Esophagus (tissue), 2 donors: ENCODE measurements at regions not wholly inside any gene's neighbourhood (a gene's known extent, or its start where the extent isn't known, plus 50 kb on each side); places are given as distances from the start of the nearest gene placed in this dataset.

Experiments used
- H3K27ac ChIP-seq, 2 donors: one replicate each; pipeline ENCODE4 v1.5.1; 2013; ENCODE audit warnings: low read depth in 2 of 2, mild to moderate bottlenecking in 2 of 2, inconsistent platforms in 1 of 2, low read length in 1 of 2, moderate library complexity in 1 of 2
- H3K27me3 ChIP-seq, 2 donors: one replicate each; pipeline ENCODE4 v1.6.1; 2013; ENCODE audit warnings: low read length in 2 of 2, control low read depth in 1 of 2, mild to moderate bottlenecking in 1 of 2; ENCODE audit not compliant: insufficient read depth in 2 of 2, control insufficient read depth in 1 of 2
- H3K36me3 ChIP-seq, 2 donors: one replicate each; pipeline ENCODE4 v1.6.1; 2013; ENCODE audit warnings: low read length in 1 of 2; ENCODE audit not compliant: control insufficient read depth in 2 of 2, insufficient read depth in 2 of 2
- H3K4me1 ChIP-seq, 2 donors: one replicate each; pipeline ENCODE4 v1.6.1; 2013; ENCODE audit warnings: low read length in 1 of 2; ENCODE audit not compliant: control insufficient read depth in 2 of 2, insufficient read depth in 2 of 2
- H3K4me3 ChIP-seq, 2 donors: one replicate each; pipeline ENCODE4 v1.5.1; 2013; ENCODE audit warnings: low read length in 2 of 2, mild to moderate bottlenecking in 2 of 2, low read depth in 1 of 2, moderate library complexity in 1 of 2
- H3K9me3 ChIP-seq, 2 donors: one replicate each; pipeline ENCODE4 v1.6.1; 2013; ENCODE audit warnings: mild to moderate bottlenecking in 2 of 2, low read depth in 1 of 2, low read length in 1 of 2, moderate library complexity in 1 of 2; ENCODE audit not compliant: control insufficient read depth in 2 of 2, insufficient read depth in 1 of 2
- WGBS, 2 donors: extraction: QIAGEN DNeasy Blood & Tissue Kit; methylation state at CpG; one replicate each; pipeline ENCODE4 v1.1.7; 2013; 5-methylcytosine and 5-hydroxymethylcytosine counted together
- donor health status: healthy with polysubstance abuse.
- donor health status: Bipolar disorder and iron deficiency.

GRCh38 chr2:56739413-56739812, 555.6 kb downstream of the CCDC85A start:
- no peaks in the 10 kb centered on the region for H3K27me3 ChIP-seq
- no peaks in the 10 kb centered on the region for H3K9me3 ChIP-seq
- no peaks in the 10 kb centered on the region for H3K36me3 ChIP-seq
- no peak overlapping the region for H3K27ac ChIP-seq
- 43 to 62% methylated on average over 1 of the region's 1 CpG for WGBS, 2 donors
- H3K4me3 ChIP-seq = no peak overlapping the region
- H3K4me1 ChIP-seq = no peaks in the 10 kb centered on the region

DNA sequence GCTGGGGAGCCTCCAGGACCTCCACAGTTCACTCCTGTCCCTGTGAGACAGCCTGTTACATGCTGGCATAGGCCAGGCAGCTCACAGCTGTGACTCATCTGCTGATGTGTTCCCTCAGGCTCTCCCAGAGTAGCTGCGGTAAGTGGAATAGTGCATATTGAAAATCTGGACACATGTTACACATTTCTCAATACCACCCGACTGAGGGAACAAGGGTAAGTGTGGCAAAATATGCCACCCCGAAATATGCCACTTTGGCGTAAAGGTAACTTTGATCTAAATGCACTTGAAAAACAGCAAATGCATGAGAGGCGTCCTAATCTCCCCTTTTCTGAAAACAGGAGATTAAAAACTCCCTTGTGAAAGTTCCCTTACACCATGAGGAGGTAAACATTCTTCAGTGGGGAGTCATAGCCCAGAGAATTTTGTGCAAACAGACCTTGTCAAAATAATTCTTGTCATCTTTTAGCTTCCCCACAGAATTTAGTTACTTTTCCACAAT, 557.9 kb downstream of the CCDC85A start:
- 54 to 61% methylated on average over 5 of the region's 5 CpGs for WGBS, 2 donors
- Histone ChIP-seq H3K27me3 (no peaks in the 10 kb centered on the region), H3K36me3 (no peaks in the 10 kb centered on the region), H3K4me1 (no peaks in the 10 kb centered on the region), H3K27ac (no peak overlapping the region), H3K9me3 (no peaks in the 10 kb centered on the region), H3K4me3 (no peak overlapping the region)

- Histone ChIP-seq H3K4me3 (no peak overlapping the region), H3K36me3 (no peaks in the 10 kb centered on the region), H3K4me1 (no peaks in the 10 kb centered on the region), H3K27ac (no peak overlapping the region), H3K27me3 (no peaks in the 10 kb centered on the region), H3K9me3 (no peaks in the 10 kb centered on the region)
- WGBS, 2 donors = 80 to 86% methylated on average over 3 of the region's 3 CpGs
Observed at GRCh38 chr2:56743807-56744206, 560.0 kb downstream of the CCDC85A start.

DNA sequence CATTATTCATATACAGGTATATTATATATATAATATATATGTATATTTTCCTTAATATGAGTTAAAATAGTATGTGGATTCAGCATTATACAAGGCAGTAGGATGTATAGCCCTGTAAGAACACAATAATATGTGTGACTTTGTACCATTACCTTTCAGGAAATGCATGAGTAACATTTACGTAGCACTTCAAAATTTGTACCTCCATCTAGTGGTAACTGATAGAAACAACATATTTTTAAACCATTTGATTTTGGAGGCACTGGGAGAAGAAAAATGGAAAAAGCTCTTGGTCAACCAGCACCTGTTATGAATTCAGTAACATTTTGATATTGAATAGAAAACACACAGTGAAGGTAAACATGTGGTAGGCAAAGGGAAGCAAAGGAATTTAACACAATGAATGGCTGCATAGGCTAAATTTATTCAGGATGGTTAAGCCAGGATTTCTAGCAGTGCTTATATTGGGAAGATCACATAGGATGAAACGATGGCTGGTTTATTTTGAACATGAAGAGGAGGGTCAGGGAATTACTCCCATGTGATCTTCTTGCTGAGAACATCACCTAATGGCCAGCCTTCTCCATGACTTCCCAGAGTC, 565.5 kb downstream of the CCDC85A start:
- H3K4me3 ChIP-seq = no peak overlapping the region
- no peaks in the 10 kb centered on the region for H3K27me3 ChIP-seq
- H3K4me1 ChIP-seq = no peaks in the 10 kb centered on the region
- no peaks in the 10 kb centered on the region for H3K36me3 ChIP-seq
- H3K27ac ChIP-seq = no peak overlapping the region
- 23 to 29% methylated on average over 2 of the region's 2 CpGs for WGBS, 2 donors
- no peaks in the 10 kb centered on the region for H3K9me3 ChIP-seq

GRCh38 chr2:56753182-56753581, 569.4 kb downstream of the CCDC85A start:
- WGBS, 2 donors = 79 to 80% methylated on average over 1 of the region's 1 CpG
- H3K9me3 ChIP-seq = no peaks in the 10 kb centered on the region
- no peak overlapping the region for H3K27ac ChIP-seq
- no peaks in the 10 kb centered on the region for H3K36me3 ChIP-seq
- H3K27me3 ChIP-seq = no peaks in the 10 kb centered on the region
- no peaks in the 10 kb centered on the region for H3K4me1 ChIP-seq
- H3K4me3 ChIP-seq = no peak overlapping the region

DNA sequence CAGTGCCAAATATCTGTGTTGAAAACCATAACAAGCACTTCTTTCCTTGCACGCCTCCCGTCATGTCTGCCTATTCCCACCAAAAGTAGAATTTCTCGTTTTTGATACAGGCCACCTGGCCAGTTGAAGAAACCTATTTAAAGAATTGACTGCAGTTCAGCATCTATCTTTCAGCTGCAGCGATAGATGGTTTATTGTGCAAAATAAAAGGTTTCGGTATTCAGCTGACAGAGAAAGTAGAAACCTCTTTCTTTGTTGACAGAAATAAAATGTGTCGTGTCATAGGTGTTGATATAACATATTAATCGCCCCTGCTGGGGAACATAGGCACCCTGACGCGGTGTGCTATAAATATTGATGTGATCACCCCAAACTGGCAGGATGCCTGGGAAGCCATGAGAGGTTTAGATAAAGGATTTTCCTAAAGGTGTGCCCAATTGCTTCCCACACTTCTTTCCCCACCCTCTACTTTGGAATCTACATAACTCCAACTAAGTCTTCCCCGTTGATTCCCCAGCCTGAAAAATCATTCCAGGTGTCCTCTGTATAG, 570.4 kb downstream of the CCDC85A start:
- Histone ChIP-seq H3K27ac (no peak overlapping the region), H3K4me3 (no peak overlapping the region), H3K27me3 (no peaks in the 10 kb centered on the region), H3K9me3 (no peaks in the 10 kb centered on the region), H3K36me3 (no peaks in the 10 kb centered on the region), H3K4me1 (no peaks in the 10 kb centered on the region)
- WGBS, 2 donors = 62 to 70% methylated on average over 10 of the region's 10 CpGs

DNA sequence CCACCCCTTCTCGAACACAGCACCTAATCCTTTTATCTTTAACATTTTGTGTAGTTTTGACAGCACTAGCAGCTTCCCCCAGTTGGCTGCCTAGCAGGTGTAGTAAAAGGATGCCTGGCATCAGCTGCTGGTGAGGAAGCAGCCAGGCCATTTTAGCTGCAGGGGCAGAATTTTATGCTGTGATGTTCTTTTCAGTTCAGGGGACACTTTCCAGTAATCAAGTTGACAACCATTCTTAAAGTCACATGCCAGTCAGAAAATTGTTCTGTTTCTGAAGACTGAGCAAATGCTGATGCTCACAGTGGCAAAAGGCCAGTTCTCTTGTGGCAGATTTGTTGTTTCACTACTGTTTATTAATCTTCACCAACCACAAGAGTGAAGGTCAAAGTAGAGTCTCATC, 570.8 kb downstream of the CCDC85A start:
- Histone ChIP-seq H3K9me3 (no peaks in the 10 kb centered on the region), H3K4me1 (no peaks in the 10 kb centered on the region), H3K27ac (no peak overlapping the region), H3K27me3 (no peaks in the 10 kb centered on the region), H3K36me3 (no peaks in the 10 kb centered on the region), H3K4me3 (no peak overlapping the region)
- WGBS, 2 donors = 64 to 81% methylated on average over 1 of the region's 1 CpG

DNA sequence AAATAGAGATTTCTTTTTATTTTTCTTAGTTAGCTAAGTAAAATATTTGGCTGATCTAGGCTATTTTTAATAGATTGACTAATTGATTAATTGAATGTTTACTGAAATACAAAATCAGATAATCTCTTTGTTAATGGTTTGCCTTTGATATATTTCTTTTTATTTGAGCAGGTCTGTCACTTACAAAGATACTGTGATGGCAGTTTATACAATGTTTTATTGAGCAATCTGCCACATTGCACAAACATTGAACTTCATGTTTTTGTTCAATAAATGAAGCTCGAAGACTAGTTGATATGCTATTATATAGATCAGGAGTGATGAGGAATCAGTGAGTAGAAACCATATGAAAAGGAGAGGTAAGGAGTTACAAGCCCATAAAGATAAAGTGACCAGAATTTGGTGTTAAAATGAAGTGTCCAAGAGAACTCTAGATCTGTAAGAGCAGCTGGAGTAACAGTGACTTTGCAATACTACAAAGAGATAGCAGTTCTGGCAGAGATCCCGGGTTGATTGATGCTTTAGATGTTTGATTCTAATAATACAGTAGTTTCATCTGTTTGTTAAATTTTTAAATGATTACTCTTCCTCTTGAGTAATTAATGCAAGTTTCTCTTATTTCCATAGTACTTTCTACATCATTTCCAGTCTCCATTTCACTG, 574.2 kb downstream of the CCDC85A start:
- no peaks in the 10 kb centered on the region for H3K27me3 ChIP-seq
- no peak overlapping the region for H3K4me3 ChIP-seq
- H3K27ac ChIP-seq = no peak overlapping the region
- H3K36me3 ChIP-seq = no peaks in the 10 kb centered on the region
- H3K4me1 ChIP-seq = no peaks in the 10 kb centered on the region
- H3K9me3 ChIP-seq = no peaks in the 10 kb centered on the region
- 73 to 76% methylated on average over 2 of the region's 2 CpGs for WGBS, 2 donors

DNA sequence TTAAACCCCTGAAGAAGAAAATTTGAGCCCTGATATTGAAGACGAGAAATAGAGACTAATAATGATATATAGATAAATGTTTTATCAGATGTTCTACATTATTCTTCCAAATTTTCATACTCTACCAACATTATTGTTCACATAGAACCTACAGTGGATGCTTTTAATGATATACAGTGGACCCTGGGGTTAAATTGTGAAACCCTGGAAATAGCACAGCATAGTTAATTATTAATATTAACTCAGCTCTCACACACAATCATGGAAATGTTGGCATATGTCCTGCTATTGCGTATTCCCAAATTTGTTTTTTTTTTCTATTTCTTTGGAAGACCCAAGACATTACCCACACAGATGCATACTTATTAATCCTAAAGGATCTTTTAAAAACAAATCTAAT, 579.9 kb downstream of the CCDC85A start:
- no peaks in the 10 kb centered on the region for H3K36me3 ChIP-seq
- 81 to 82% methylated on average over 2 of the region's 2 CpGs for WGBS, 2 donors
- H3K4me1 ChIP-seq = no peaks in the 10 kb centered on the region
- H3K4me3 ChIP-seq = no peak overlapping the region
- no peaks in the 10 kb centered on the region for H3K9me3 ChIP-seq
- no peak overlapping the region for H3K27ac ChIP-seq
- no peaks in the 10 kb centered on the region for H3K27me3 ChIP-seq

DNA sequence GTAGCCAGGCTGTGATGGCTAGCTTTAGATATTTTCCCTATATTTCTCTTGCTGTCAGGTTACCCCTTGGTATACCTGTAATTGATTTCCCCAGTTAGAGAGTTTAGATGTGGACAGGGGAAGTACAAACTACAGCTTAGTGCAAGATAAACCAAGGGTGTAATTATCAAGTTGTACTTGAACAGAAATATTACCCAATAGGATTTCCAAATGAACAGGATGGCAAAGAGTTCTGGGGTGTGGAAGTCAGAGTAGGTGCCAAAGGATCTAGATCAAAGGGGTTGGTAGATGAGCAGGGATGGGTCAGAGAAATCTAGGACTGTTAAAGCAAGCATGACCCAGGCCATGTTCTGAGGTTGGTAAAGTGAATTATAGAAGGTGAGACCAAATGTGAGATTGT, 585.2 kb downstream of the CCDC85A start:
- Histone ChIP-seq H3K4me3 (no peak overlapping the region), H3K9me3 (no peaks in the 10 kb centered on the region), H3K4me1 (no peaks in the 10 kb centered on the region), H3K27me3 (no peaks in the 10 kb centered on the region), H3K27ac (no peak overlapping the region), H3K36me3 (no peaks in the 10 kb centered on the region)
